ENCODE measurements at regions not wholly inside any gene's neighbourhood (a gene's known extent, or its start where the extent isn't known, plus 50 kb on each side); places are given as distances from the start of the nearest gene placed in this dataset.

GRCh38 chr2:16861111-16861510 lies 195.5 kb upstream of the CYRIA start:
- H3K36me3 ChIP-seq (ENCODE audit: control insufficient read depth in 2 of 2, insufficient read depth in 1 of 2, low read length in 2 of 2), result no peaks in the 10 kb centered on the region
- H3K4me1 ChIP-seq (ENCODE audit: control insufficient read depth, insufficient read depth, low read length), result no peaks in the 10 kb centered on the region
- no peak overlapping the region for H3K4me3 ChIP-seq (ENCODE audit: low read depth, low read length)
- H3K27ac ChIP-seq (ENCODE audit: extremely low read depth, low read depth, low read length), result no peak overlapping the region
- no peaks in the 10 kb centered on the region for H3K9me3 ChIP-seq (ENCODE audit: control insufficient read depth, insufficient read depth, low read depth, low read length)
- TF ChIP-seq ZNF629 (tag by site-specific recombination; IDR thresholded peaks at IDR 0.05) (no peak), GLI4 (tag by site-specific recombination; IDR thresholded peaks at IDR 0.05) (no peak), ZNF416 (tag by site-specific recombination; IDR thresholded peaks at IDR 0.05) (no peak), ZNF791 (tag by site-specific recombination; IDR thresholded peaks at IDR 0.05) (no peak), ZNF473 (tag by site-specific recombination; IDR thresholded peaks at IDR 0.05) (no peak), SCRT2 (tag by site-specific recombination; IDR thresholded peaks at IDR 0.05) (no peak), ZNF366 (tag by site-specific recombination; conservative IDR thresholded peaks at IDR 0.05) (no peak), ZNF677 (tag by site-specific recombination; IDR thresholded peaks at IDR 0.05) (no peak), ZNF501 (tag by site-specific recombination; IDR thresholded peaks at IDR 0.05) (no peak)
- ChIA-PET POLR2A (no interaction called here), CTCF (interaction anchor here (0.6 kb wide), 1 partner anchor 1854 kb away, joined by 3 read pairs; no protein-coding TSS in a partner anchor)

- Histone ChIP-seq H3K4me1 (ENCODE audit: control insufficient read depth, insufficient read depth, low read length) (no peaks in the 10 kb centered on the region), H3K9me3 (ENCODE audit: control insufficient read depth, insufficient read depth, low read depth, low read length) (no peaks in the 10 kb centered on the region), H3K36me3 (ENCODE audit: control insufficient read depth in 2 of 2, insufficient read depth in 1 of 2, low read length in 2 of 2) (no peaks in the 10 kb centered on the region), H3K4me3 (ENCODE audit: low read depth, low read length) (no peak overlapping the region), H3K27ac (ENCODE audit: extremely low read depth, low read depth, low read length) (no peak overlapping the region)
- POLR2A ChIA-PET, result no interaction called here
- TF ChIP-seq WT1 (tag by site-specific recombination; IDR thresholded peaks at IDR 0.05) (no peak), ZNF558 (tag by site-specific recombination; IDR thresholded peaks at IDR 0.05) (no peak)
- CTCF ChIA-PET, result no interaction called here
These were observed 195.0 kb upstream of the CYRIA start for GRCh38 chr2:16860627-16861026.

GRCh38 chr2:16855183-16855582 lies 189.5 kb upstream of the CYRIA start:
- Histone ChIP-seq H3K36me3 (ENCODE audit: control insufficient read depth in 2 of 2, insufficient read depth in 1 of 2, low read length in 2 of 2) (no peaks in the 10 kb centered on the region), H3K9me3 (ENCODE audit: control insufficient read depth, insufficient read depth, low read depth, low read length) (no peaks in the 10 kb centered on the region), H3K4me3 (ENCODE audit: low read depth, low read length) (no peak overlapping the region), H3K27ac (ENCODE audit: extremely low read depth, low read depth, low read length) (no peak overlapping the region), H3K4me1 (ENCODE audit: control insufficient read depth, insufficient read depth, low read length) (no peaks in the 10 kb centered on the region)
- ChIA-PET CTCF (no interaction called here), POLR2A (no interaction called here)
- TF ChIP-seq ZNF768 (tag by site-specific recombination; IDR thresholded peaks at IDR 0.05) (no peak), ZNF146 (tag by site-specific recombination; IDR thresholded peaks at IDR 0.05) (no peak), ZNF274 (IDR thresholded peaks at IDR 0.05; ENCODE audit: low read length) (no peak), ZNF274 (tag by site-specific recombination; IDR thresholded peaks at IDR 0.05; ENCODE audit: borderline replicate concordance) (no peak), KLF1 (tag by site-specific recombination; IDR thresholded peaks at IDR 0.05) (no peak), ZNF416 (tag by site-specific recombination; IDR thresholded peaks at IDR 0.05) (no peak)

GRCh38 chr2:16853088-16853487 lies 187.5 kb upstream of the CYRIA start:
- Histone ChIP-seq H3K36me3 (ENCODE audit: control insufficient read depth in 2 of 2, insufficient read depth in 1 of 2, low read length in 2 of 2) (no peaks in the 10 kb centered on the region), H3K27ac (ENCODE audit: extremely low read depth, low read depth, low read length) (no peak overlapping the region), H3K4me3 (ENCODE audit: low read depth, low read length) (no peak overlapping the region), H3K9me3 (ENCODE audit: control insufficient read depth, insufficient read depth, low read depth, low read length) (no peaks in the 10 kb centered on the region), H3K4me1 (ENCODE audit: control insufficient read depth, insufficient read depth, low read length) (no peaks in the 10 kb centered on the region)
- ChIA-PET POLR2A (no interaction called here), CTCF (no interaction called here)
- TF ChIP-seq SETDB1 (IDR thresholded peaks at IDR 0.05; ENCODE audit: insufficient read length, low read length) (no peak), ZNF174 (tag by site-specific recombination; IDR thresholded peaks at IDR 0.05) (no peak), ZNF514 (tag by site-specific recombination; IDR thresholded peaks at IDR 0.05) (no peak), OVOL3 (tag by site-specific recombination; IDR thresholded peaks at IDR 0.05) (no peak), ZNF114 (tag by site-specific recombination; IDR thresholded peaks at IDR 0.05) (no peak), ZSCAN30 (tag by site-specific recombination; IDR thresholded peaks at IDR 0.05) (no peak), ZNF214 (tag by site-specific recombination; IDR thresholded peaks at IDR 0.05; ENCODE audit: borderline replicate concordance) (no peak), ZNF280C (tag by site-specific recombination; IDR thresholded peaks at IDR 0.05) (no peak), ZNF626 (tag by site-specific recombination; IDR thresholded peaks at IDR 0.05) (no peak), ZNF654 (tag by site-specific recombination; IDR thresholded peaks at IDR 0.05; ENCODE audit: low read depth) (no peak), EGR2 (tag by site-specific recombination; IDR thresholded peaks at IDR 0.05; ENCODE audit: low read depth) (no peak), ZBTB6 (tag by site-specific recombination; IDR thresholded peaks at IDR 0.05) (no peak), OSR2 (tag by site-specific recombination; IDR thresholded peaks at IDR 0.05) (no peak), ZNF155 (tag by site-specific recombination; IDR thresholded peaks at IDR 0.05) (no peak)
